Peyer's patch (tissue), 4 donors: ENCODE measurements at regions not wholly inside any gene's neighbourhood (a gene's known extent, or its start where the extent isn't known, plus 50 kb on each side); places are given as distances from the start of the nearest gene placed in this dataset.

ENCODE experiments used
- DNase-seq, 3 donors: peaks; one replicate each; pipeline ENCODE4 v3.0.0-alpha.2; 2017 to 2019
- H3K27ac ChIP-seq, 4 donors: fragments of 200-600 bp; sonication (generic); one replicate each; pipeline ENCODE4 v1.5.1; 2016 to 2019
- H3K27me3 ChIP-seq, 2 donors: fragments of 200-600 bp; sonication (generic); one replicate each; pipeline ENCODE4 v1.5.1; 2019
- H3K36me3 ChIP-seq, 3 donors: fragments of 200-600 bp; sonication (generic); one replicate each; pipeline ENCODE4 v1.5.1; 2016 to 2019
- H3K4me1 ChIP-seq, 4 donors: fragments of 200-600 bp; sonication (generic); one replicate each; pipeline ENCODE4 v1.5.1; 2016 to 2019
- H3K4me3 ChIP-seq, 4 donors: fragments of 200-600 bp; sonication (generic); 1 replicate in 3 of 4; 2 replicates in 1 of 4; pipeline ENCODE4 v1.5.1; 2016 to 2019; ENCODE audit warnings: mild to moderate bottlenecking in 1 of 4
- H3K9me3 ChIP-seq, 4 donors: fragments of 200-600 bp; sonication (generic); one replicate each; pipeline ENCODE4 v1.5.1; 2016 to 2019; ENCODE audit warnings: mild to moderate bottlenecking in 1 of 4
- CTCF ChIP-seq, 6 experiments: fragments of 450-650 bp in 4 of 6; fragments of 200-600 bp in 2 of 6; sonication (generic) in 1 of 6; IDR thresholded peaks; one replicate each; pipeline ENCODE4 v1.5.1; 2017 to 2019; ENCODE audit warnings: antibody characterized with exemption in 6 of 6, mild to moderate bottlenecking in 3 of 6, moderate library complexity in 1 of 6
- POLR2A ChIP-seq, 2 donors: fragments of 450-650 bp; IDR thresholded peaks; one replicate each; pipeline ENCODE4 v1.5.1; 2017; ENCODE audit warnings: antibody characterized with exemption in 2 of 2, mild to moderate bottlenecking in 2 of 2, moderate library complexity in 2 of 2

DNA sequence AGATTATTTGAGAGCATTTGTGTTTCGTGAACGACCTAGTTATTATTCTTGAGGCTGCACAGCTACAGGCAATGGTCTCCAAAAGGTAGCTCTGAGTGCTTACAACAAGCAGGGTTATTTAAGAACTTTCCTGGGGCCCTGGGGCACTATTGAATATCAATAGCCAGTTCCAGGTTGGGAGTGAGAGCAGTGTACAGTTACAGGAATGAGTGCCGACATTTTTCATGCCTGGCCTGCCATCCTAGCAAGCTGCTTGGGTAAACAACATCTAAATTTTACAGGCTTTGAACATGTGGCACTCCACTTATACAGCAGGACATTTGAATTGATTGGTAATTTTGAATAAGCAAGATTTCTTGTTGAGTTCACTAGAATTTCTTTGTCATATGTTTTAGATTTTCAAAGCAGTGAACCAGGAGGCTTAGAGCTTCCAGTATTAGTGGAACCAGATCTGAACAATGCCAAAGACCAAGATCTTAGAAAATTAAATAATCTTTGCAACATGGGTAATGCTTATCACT is 171.9 kb upstream of the GDNF start:
- DNase-seq, result no peak
- TF ChIP-seq CTCF (IDR thresholded peaks at IDR 0.05) (no peak), POLR2A (IDR thresholded peaks at IDR 0.05) (no peak)

GRCh38 chr5:38009749-38010358 is 170.0 kb upstream of the GDNF start:
- TF ChIP-seq POLR2A (IDR thresholded peaks at IDR 0.05), result no peak
- no peak for TF ChIP-seq CTCF (IDR thresholded peaks at IDR 0.05)
- H3K36me3 ChIP-seq, result no peaks in the 10 kb centered on the region
- no peaks in the 10 kb centered on the region for H3K4me1 ChIP-seq
- H3K4me3 ChIP-seq, result no peak overlapping the region
- DNase-seq, result no peak
- no peaks in the 10 kb centered on the region for H3K9me3 ChIP-seq
- no peaks in the 10 kb centered on the region for H3K27me3 ChIP-seq
- H3K27ac ChIP-seq, result no peak overlapping the region

More for the DNA sequence above, 171.9 kb upstream of the GDNF start:
- Histone ChIP-seq H3K4me3 (no peak overlapping the region), H3K36me3 (no peaks in the 10 kb centered on the region), H3K27ac (no peak overlapping the region), H3K4me1 (no peaks in the 10 kb centered on the region), H3K27me3 (no peaks in the 10 kb centered on the region), H3K9me3 (no peaks in the 10 kb centered on the region)

GRCh38 chr5:38008198-38008597 is 168.4 kb upstream of the GDNF start:
- no peaks in the 10 kb centered on the region for H3K9me3 ChIP-seq

DNA sequence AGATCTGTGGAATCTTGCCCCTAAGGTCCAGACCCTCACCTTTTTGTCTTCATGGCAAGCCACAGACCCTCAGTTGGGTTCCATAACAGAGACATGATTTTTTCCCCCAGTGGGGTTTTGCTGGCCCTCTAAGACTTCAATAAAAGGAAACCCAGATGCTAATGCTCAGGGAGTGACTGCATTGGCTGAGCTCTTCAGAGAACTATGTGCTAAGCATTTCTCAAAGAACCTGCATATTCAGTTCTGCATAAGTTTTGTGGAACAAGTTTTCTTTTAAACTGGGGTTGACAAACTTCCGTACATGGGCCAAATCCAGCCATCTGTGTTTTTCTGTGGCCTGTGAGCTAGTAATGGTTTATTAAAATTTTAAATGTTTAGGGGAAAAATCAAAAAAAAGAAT is 159.8 kb upstream of the GDNF start:
- DNase-seq, result no peak
- Histone ChIP-seq H3K27me3 (no peaks in the 10 kb centered on the region), H3K4me1 (no peaks in the 10 kb centered on the region), H3K36me3 (no peaks in the 10 kb centered on the region), H3K4me3 (no peak overlapping the region), H3K9me3 (no peaks in the 10 kb centered on the region), H3K27ac (no peak overlapping the region)
- no peak for TF ChIP-seq POLR2A (IDR thresholded peaks at IDR 0.05)
- no peak for TF ChIP-seq CTCF (IDR thresholded peaks at IDR 0.05)

More at GRCh38 chr5:38008198-38008597, 168.4 kb upstream of the GDNF start:
- Histone ChIP-seq H3K27me3 (no peaks in the 10 kb centered on the region), H3K4me1 (no peaks in the 10 kb centered on the region), H3K27ac (no peak overlapping the region), H3K36me3 (no peaks in the 10 kb centered on the region), H3K4me3 (no peak overlapping the region)
- DNase-seq, result no peak
- no peak for TF ChIP-seq CTCF (IDR thresholded peaks at IDR 0.05)
- no peak for TF ChIP-seq POLR2A (IDR thresholded peaks at IDR 0.05)

DNA sequence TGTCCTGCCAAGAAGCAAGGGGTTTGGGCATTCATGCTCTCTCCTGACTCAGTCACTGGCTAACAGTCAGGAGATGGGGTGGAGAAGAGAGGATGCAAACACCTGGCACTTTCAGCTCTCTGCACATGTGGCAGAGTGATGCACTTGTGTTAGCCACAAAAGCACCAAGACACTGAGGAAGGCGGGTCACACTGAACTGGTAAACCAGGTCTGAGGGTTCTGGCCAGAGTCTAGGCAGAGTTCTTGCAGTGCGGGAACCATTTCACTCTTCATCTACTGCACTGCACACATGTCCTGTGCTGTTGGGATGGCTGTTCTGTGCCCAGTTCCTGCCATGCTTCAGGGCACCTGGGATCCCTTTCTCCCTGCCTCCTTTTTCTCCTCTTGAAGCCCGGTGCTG is 157.1 kb upstream of the GDNF start:
- Histone ChIP-seq H3K27me3 (no peaks in the 10 kb centered on the region), H3K9me3 (no peaks in the 10 kb centered on the region), H3K4me3 (no peak overlapping the region), H3K36me3 (no peaks in the 10 kb centered on the region), H3K4me1 (no peaks in the 10 kb centered on the region), H3K27ac (no peak overlapping the region)
- TF ChIP-seq POLR2A (IDR thresholded peaks at IDR 0.05) (no peak), CTCF (IDR thresholded peaks at IDR 0.05) (no peak)
- DNase-seq, result no peak
